GM21717 (cell line): ENCODE measurements at regions not wholly inside any gene's neighbourhood (a gene's known extent, or its start where the extent isn't known, plus 50 kb on each side); places are given as distances from the start of the nearest gene placed in this dataset.
"Not testable (repeated sequence)": the region's sequence is repeated elsewhere in the genome, so short reads cannot be mapped to it uniquely, and the experiment has no call there.

ENCODE experiments used
- ATAC-seq: cut with Tn5 transposase; IDR thresholded peaks from one replicate; pipeline ENCODE4 v1.9.1; 2021; ENCODE audit warnings: mild to moderate bottlenecking, moderate library complexity; ENCODE audit not compliant: unreplicated experiment

DNA sequence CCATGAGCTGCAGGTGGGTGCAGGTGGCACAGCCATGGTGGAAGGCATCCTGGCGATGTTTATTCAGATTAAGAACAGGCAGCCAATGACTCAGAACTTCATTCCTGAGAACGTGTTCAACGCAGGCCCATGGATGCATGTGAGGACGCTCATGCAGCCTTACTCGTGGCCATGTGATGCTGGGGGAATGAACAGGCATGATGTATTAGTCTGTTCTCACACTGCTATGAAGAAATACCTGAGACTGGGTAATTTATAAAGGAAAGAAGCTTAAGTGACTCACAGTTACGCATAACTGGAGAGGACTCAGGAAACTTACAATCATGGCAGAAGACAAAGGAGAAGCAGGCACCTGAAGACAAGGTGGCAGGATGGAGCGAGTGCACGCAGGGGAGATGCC lies 146.6 kb downstream of the RNASET2 start:
- ATAC-seq = no peak

- ATAC-seq = no peak
Observed at GRCh38 chr6:166806962-166807757, 149.2 kb downstream of the RNASET2 start.

GRCh38 chr6:166806217-166806838 lies 150.0 kb downstream of the RNASET2 start:
- ATAC-seq = no peak

GRCh38 chr6:166803471-166803870 lies 152.9 kb downstream of the RNASET2 start:
- no peak for ATAC-seq

DNA sequence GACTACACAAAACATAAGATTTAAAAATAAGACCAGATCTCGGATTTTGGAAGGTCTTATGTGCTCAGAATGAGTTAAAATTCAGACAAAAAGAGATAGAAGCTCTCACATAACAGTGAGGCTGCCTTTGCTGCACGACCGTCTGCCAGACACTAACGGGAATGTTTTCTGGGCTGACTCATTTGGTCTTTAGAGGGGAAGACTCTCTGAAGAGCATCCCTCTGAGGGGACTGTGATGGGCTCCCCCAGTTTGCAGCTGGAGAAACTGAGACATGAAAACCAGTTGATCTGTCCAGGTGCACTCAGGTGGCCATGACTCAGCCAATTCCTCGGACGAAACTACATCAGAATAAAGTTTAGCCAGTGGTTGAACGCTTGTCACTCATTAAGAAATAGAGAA lies 153.9 kb downstream of the RNASET2 start:
- ATAC-seq = no peak

GRCh38 chr6:166800137-166800536 lies 156.2 kb downstream of the RNASET2 start:
- ATAC-seq = no peak

DNA sequence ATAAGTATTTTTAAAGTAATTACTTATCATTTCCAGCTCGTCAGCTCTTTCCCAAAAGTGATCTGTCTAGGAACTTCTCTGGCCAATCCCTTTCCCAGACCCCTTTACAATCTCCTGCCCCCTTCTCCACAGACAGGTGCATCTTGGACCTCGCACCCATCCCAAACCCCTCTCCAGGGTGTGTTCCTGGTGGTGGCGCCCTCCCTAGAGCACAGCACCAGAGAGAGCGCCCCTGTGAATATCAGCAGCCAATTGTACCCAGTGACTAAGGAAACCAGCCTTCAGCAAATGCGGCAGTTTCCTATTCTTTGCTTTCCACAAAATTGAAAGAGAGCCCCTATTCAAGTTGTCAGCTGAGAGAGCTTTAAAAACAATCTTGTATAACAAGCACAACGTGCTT lies 157.7 kb downstream of the RNASET2 start:
- ATAC-seq = no peak

GRCh38 chr6:166796610-166797009 lies 159.7 kb downstream of the RNASET2 start:
- ATAC-seq = no peak

GRCh38 chr6:166795879-166796278 lies 160.5 kb downstream of the RNASET2 start:
- ATAC-seq = no peak

GRCh38 chr6:166790808-166791207 lies 163.8 kb upstream of the RPS6KA2 start:
- not testable (repeated sequence) for ATAC-seq

DNA sequence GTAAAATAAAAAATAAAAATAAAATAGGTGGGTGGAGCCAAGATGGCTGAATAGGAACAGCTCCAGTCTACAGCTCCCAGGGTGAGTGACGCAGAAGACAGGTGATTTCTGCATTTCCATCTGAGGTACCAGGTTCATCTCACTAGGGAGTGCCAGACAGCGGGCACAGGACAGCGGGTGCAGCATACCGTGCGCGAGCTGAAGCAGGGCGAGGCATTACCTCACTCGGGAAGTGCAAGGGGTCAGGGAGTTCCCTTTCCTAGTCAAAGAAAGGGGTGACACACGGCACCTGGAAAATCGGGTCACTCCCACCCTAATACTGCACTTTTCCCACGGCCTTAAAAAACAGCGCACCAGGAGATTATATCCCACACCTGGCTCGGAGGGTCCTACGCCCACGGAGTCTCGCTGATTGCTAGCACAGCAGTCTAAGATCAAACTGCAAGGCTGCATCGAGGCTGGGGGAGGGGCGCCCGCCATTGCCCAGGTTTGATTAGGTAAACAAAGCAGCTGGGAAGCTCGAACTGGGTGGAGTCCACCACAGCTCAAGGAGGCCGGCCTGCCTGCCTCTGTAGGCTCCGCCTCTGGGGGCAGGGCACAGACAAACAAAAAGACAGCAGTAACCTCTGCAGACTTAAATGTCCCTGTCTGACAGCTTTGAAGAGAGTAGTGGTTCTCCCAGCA lies 161.9 kb upstream of the RPS6KA2 start:
- ATAC-seq = not testable (repeated sequence)

DNA sequence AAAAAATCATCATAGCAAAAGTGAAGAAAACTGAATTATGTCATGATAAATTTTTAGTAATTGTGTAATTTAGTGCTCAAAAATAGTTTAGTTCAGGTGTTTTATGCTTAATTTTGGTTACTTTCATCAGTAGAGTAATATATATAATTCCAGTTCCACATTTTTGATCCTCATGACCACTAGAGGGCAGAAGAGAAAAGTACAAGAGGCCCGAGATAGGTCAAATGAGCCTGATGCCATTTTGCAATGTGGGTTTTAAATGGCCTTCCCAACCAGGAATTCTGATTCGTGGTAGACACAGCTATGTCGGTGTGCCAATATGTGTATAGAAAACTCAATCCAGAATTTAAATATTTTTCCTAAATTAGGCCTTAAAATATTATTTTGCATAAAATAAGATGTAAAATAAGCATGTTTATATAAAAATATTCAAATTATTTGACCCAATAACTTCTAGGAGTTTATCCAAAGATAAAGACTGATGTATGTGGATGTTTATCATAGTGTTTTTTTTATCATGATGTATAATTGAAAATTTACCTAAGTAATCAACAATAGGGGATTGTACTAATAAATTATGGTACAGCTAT lies 159.7 kb upstream of the RPS6KA2 start:
- no peak for ATAC-seq

DNA sequence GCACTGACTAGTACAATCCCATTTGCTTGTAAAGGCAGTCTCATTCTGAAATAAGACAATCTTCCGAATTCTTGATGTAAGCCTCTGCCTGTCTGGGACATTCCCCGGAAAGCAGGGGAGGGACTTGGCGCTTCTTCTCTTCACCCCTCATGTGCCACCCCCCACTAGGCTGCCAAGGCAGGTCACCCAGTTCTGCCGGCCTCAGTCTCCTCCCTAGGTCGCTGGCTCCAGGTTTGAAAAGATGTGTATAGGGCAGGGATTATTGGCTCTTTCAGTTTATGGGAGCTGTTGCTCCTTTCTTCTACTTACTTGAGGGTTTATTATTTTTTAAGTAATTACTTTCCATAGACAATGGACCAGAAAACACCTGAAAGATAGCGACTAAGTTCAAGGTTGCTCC lies 158.1 kb upstream of the RPS6KA2 start:
- no peak for ATAC-seq

- no peak for ATAC-seq
Observed at GRCh38 chr6:166784691-166785090, 157.6 kb upstream of the RPS6KA2 start.

GRCh38 chr6:166782520-166782919 lies 155.5 kb upstream of the RPS6KA2 start:
- no peak for ATAC-seq

GRCh38 chr6:166781331-166781730 lies 154.3 kb upstream of the RPS6KA2 start:
- no peak for ATAC-seq

GRCh38 chr6:166779963-166780683 lies 153.1 kb upstream of the RPS6KA2 start:
- no peak for ATAC-seq

GRCh38 chr6:166779381-166779780 lies 152.3 kb upstream of the RPS6KA2 start:
- no peak for ATAC-seq

GRCh38 chr6:166778776-166779175 lies 151.7 kb upstream of the RPS6KA2 start:
- no peak for ATAC-seq

GRCh38 chr6:166778046-166778445 lies 151.0 kb upstream of the RPS6KA2 start:
- ATAC-seq = no peak

GRCh38 chr6:166777096-166777630 lies 150.1 kb upstream of the RPS6KA2 start:
- no peak for ATAC-seq
